AG09309 (cell line): ENCODE measurements at regions not wholly inside any gene's neighbourhood (a gene's known extent, or its start where the extent isn't known, plus 50 kb on each side); places are given as distances from the start of the nearest gene placed in this dataset.
"Not testable (repeated sequence)": the region's sequence is repeated elsewhere in the genome, so short reads cannot be mapped to it uniquely, and the experiment has no call there.

Experiments used
- DNase-seq: peaks from one replicate; pipeline ENCODE4 v3.0.0-alpha.2; 2010; ENCODE audit warnings: low read depth
- H3K4me3 ChIP-seq: 2 replicates; pipeline ENCODE4 v1.5.1; 2011; ENCODE audit warnings: mild to moderate bottlenecking, low read depth, low read length, moderate library complexity; ENCODE audit not compliant: control insufficient read depth
- TF ChIP-seq, protein P1 (sequence below): IDR thresholded peaks from 2 replicates; pipeline ENCODE4 v1.5.1; 2011; ENCODE audit warnings: mild to moderate bottlenecking, low read depth, low read length, inconsistent platforms; ENCODE audit not compliant: insufficient read depth, control insufficient read depth; ENCODE audit errors: missing control alignments

GRCh38 chr2:62641410-62641843 lies 64.1 kb upstream of the EHBP1 start:
- H3K4me3 ChIP-seq, result no peak overlapping the region
- DNase-seq, result no peak
- TF ChIP-seq, protein P1, sequence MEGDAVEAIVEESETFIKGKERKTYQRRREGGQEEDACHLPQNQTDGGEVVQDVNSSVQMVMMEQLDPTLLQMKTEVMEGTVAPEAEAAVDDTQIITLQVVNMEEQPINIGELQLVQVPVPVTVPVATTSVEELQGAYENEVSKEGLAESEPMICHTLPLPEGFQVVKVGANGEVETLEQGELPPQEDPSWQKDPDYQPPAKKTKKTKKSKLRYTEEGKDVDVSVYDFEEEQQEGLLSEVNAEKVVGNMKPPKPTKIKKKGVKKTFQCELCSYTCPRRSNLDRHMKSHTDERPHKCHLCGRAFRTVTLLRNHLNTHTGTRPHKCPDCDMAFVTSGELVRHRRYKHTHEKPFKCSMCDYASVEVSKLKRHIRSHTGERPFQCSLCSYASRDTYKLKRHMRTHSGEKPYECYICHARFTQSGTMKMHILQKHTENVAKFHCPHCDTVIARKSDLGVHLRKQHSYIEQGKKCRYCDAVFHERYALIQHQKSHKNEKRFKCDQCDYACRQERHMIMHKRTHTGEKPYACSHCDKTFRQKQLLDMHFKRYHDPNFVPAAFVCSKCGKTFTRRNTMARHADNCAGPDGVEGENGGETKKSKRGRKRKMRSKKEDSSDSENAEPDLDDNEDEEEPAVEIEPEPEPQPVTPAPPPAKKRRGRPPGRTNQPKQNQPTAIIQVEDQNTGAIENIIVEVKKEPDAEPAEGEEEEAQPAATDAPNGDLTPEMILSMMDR, result no peak

DNA sequence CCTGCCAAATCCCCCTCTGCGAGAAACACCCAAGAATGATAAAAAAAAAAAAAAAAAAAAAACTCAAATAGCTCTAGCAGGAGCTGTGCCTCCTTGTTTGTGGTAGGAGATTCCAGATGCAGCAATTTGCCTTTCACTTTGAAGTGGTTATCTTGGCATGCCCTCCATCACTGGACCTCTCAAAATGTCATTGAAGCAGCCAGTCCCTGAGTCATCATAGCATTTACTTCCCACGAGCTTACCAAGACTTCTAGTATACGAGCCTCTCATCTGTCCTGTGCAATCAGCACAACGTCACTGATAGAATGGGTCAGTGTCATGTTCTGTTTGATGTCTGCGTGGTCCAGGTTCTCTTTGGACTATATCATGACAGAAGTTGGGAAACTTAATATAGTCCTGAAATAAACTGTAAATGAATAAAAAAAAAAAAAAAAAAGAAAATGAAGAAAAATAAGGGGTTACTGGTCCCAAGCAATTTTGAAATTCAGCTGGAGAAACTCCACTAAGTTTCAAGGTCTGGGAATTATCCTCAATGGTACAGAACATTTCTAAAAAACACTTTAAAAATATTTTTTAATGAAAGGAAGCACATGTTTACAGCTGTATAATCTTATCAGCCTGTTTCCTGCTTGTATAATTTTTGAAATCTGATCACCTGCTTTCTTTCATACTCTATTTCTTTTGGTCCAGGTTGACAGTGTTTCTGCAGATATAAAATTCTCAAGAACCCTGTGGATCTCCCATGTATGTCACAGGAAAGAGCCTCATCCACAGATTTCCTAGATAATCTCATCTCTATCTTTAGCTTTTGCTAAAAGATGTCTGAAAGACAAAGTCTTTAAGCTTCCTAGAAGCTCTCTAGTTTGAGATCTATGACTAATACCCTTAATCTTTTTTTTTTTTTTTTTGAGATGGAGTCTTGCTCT lies 74.1 kb upstream of the EHBP1 start:
- TF ChIP-seq, protein P1, result no peak
- no peak overlapping the region for H3K4me3 ChIP-seq
- DNase-seq, result no peak

DNA sequence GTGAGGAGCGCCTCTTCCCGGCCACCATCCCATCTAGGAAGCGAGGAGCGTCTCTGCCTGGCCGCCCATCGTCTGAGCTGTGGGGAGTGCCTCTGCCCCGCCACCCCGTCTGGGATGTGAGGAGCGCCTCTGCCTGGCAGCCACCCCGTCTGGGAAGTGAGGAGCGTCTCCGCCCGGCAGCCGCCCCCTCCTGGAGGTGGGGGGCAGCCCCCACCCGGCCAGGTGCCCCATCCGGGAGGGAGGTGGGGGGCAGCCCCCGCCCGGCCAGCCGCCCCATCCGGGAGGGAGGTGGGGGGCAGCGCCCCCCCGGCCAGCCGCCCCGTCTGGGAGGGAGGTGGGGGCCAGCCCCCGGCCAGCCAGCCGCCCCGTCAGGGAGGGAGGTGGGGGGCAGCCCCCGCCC lies 75.3 kb upstream of the EHBP1 start:
- H3K4me3 ChIP-seq, DNase-seq: not testable (repeated sequence)

DNA sequence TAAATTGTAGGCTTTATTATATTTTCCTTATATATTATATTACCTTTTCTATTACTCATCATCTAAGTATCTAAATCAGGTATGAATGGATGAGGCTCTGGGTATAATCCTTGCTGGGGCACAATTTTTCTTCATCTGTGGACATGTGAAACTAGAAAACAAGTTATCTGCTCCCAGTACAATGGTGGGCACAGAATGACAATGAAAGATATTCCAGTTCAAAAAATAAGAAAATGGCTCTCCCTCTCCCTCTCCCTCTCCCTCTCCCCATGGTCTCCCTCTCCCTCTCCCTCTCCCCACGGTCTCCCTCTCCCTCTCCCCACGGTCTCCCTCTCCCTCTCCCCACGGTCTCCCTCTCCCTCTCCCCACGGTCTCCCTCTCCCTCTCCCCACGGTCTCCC lies 76.2 kb upstream of the EHBP1 start:
- H3K4me3 ChIP-seq, DNase-seq: not testable (repeated sequence)

DNA sequence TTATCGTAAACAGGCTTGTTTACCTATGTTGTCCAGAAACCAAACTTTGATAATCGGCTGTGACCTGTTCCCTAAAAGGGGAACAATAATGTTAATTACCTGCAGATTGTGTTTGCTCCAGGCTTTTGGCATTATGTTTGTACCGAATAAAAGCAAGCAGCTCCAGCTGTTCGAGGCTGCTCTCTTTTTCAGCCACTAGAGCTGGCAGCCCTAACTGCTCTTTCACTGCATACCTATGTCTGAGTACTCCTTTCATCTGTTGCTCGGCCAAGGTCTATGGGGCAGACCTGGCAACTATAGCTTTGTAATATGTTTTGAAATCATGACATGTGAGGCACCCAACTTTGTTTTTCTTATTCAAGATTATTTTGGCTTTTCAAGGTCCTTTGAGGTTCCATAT lies 77.8 kb upstream of the EHBP1 start:
- DNase-seq, result no peak
- TF ChIP-seq, protein P1, result no peak
- no peak overlapping the region for H3K4me3 ChIP-seq

- no peak for DNase-seq
- TF ChIP-seq, protein P1, result no peak
- no peak overlapping the region for H3K4me3 ChIP-seq
Measured at GRCh38 chr2:62624855-62625254, 80.7 kb upstream of the EHBP1 start.

- not testable (repeated sequence) for H3K4me3 ChIP-seq, DNase-seq
Measured at GRCh38 chr2:62616486-62616885, 89.0 kb upstream of the EHBP1 start.

GRCh38 chr2:62611854-62612253 lies 93.7 kb upstream of the EHBP1 start:
- H3K4me3 ChIP-seq, result no peak overlapping the region
- TF ChIP-seq, protein P1, result no peak
- no peak for DNase-seq

GRCh38 chr2:62605471-62605870 lies 99.5 kb upstream of the TMEM17 start:
- H3K4me3 ChIP-seq, DNase-seq: not testable (repeated sequence)
